GM08714 (cell line): ENCODE measurements at regions not wholly inside any gene's neighbourhood (a gene's known extent, or its start where the extent isn't known, plus 50 kb on each side); places are given as distances from the start of the nearest gene placed in this dataset.
"Not testable (repeated sequence)": the region's sequence is repeated elsewhere in the genome, so short reads cannot be mapped to it uniquely, and the experiment has no call there.

Source experiments
- H3K4me3 ChIP-seq: fragments of 200-500 bp; sonication (Bioruptor generic); 2 replicates; pipeline ENCODE4 v1.5.1; 2014; ENCODE audit warnings: mild to moderate bottlenecking, low read length, inconsistent platforms
- ZNF274 ChIP-seq: IDR thresholded peaks from 2 replicates; pipeline ENCODE4 v1.6.1; 2012; ENCODE audit warnings: mild to moderate bottlenecking, low read depth, low read length

DNA sequence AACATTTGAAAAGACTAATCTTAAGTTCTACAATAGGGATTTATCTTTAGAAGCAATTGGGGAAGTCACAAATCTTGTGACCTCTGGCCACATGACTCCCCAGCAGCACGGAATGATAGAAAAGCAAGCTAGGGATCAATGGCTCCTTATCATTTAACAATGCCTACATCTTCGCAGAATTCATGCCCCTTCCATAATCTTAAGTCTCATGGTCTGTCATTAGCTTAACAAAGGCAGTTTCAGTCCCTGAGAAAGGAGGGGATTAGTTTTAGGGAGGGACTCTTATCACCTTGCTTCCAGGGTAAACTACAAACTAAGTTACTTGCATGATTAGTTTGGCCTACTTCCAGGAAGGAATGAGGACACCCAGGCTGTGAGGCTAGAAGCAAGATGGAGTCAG, 486.0 kb downstream of the RMST start:
- TF ChIP-seq ZNF274, result no peak
- H3K4me3 ChIP-seq, result no peak overlapping the region

DNA sequence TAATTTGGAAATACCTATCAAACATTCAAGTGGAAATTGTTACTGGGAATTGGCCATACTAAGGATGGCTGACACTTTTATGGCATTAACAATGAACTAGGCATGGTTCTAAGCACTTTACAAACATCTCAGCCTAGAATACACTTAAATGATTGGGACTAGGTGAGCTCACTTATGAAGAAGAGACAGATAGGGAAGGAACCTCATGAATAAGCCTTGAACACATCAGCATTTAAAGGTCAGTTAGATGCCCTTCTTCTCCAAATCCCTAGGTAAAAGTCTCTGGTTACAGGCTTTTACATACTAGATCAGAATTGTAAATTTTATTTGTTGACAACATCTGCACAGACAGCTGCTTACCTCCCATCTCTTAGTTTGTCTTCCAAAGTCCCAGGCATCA, 488.6 kb downstream of the RMST start:
- H3K4me3 ChIP-seq, result no peak overlapping the region
- TF ChIP-seq ZNF274, result no peak

GRCh38 chr12:97951717-97952116, 489.1 kb downstream of the RMST start:
- no peak for TF ChIP-seq ZNF274
- no peak overlapping the region for H3K4me3 ChIP-seq

DNA sequence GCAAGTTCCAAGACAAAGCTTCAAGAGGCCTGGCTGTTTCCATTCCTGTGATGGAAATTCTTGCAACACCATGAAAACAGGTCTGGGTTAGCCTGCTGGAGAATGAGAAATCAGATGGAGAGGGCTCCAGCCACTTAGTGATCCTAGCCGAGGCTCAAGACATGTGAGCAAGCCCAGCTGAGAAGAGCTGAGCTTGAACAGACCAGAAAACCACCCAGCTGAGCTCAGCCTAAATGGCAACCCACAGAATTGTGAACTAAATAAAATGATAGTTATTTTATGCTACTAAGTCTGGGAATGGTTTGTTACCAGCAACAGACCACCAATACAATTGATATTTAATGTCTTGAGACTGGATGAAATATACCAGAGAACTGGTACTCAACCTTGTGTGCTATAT, 494.5 kb downstream of the RMST start:
- TF ChIP-seq ZNF274, result no peak
- H3K4me3 ChIP-seq, result no peak overlapping the region

DNA sequence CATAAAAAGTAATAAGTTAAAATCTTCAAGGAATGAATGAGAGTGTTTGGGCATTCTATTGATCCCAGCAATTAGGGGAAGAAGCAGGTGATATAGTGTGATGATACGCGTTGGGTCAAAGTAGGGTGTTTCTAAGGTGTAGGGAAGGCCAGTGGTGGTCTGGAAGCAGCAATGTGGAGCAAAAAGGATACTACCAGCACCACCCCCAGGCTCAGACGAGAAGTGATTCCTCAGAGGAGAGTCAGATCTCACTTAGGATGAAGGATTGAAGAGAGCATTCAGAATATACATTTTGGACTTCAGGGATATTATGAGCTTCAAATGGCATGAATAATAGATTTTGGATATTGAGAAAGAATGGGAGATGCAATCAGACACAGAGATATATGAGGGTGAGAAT, 497.6 kb downstream of the RMST start:
- no peak for TF ChIP-seq ZNF274

GRCh38 chr12:97960741-97961608, 498.4 kb downstream of the RMST start:
- no peak overlapping the region for H3K4me3 ChIP-seq
- TF ChIP-seq ZNF274, result no peak

More for the DNA sequence above, 497.6 kb downstream of the RMST start:
- H3K4me3 ChIP-seq, result no peak overlapping the region

DNA sequence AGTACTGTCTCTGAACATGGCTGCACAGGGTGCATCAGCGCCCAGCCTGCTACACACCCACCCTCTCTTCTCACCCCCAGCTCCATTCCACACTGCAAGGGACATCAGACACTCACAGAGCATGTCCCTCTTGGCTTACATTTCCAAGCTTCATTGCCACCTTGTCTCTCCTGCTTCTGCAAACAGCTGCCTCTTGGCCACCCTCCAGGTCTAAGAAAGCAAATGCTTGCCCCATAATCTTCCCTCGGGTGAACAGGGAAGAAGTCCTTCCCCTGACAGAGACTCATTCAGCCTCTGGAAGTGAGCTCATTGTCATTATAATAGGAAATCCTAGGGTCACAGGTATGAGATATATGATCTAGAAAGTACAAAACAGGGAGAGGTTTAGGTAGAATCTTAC, 505.2 kb downstream of the RMST start:
- H3K4me3 ChIP-seq, result no peak overlapping the region
- TF ChIP-seq ZNF274, result no peak

DNA sequence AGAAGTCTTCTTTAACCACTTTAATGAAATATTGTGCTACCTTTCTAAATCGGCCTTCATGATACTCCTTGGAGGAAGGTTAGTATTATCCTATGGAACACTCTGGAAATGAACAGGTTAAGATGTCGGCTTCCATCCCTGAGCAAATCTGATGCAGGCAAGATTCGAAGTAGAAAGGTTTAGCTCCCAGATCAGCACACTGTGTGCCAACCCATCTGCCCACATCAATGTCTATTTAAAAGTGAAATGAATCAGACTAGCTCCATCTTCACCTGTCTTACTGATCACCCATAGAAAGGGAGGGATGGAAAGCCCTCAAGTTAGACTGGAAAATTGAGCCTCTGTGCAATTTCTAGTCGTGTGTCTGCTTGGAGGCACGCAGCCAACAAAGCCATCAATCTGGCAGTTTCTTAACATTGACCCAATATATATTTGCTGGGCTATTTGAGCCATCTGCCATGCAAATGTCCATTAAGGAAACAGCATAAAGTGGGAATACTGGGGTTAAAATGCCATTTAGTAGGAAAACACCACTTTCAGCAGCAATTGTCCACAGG, 506.1 kb downstream of the RMST start:
- TF ChIP-seq ZNF274, result no peak

DNA sequence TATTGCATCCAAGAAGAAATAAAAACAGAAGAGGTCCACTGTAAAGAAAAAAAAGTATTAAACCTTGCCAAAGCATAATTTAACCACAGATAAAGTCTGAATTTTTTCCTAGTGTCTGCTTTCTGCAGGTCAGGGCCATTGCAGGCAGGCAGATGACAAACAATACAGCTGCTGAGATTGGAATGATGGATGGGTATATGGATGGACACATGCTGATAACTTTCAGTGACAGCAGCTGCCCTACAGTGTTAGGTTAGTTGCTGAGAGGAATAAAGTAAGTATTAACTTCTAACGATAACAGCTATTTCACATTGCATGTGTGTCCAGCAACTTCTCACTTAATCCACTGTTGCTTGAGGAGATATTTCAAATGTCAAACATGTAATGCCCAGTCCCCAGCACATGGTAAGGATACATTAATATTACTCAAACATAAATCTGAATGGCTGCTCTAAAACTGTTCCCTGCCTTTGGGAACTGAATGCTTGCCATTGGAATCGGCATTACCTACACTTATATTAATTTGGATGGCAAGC, 515.3 kb downstream of the RMST start:
- H3K4me3 ChIP-seq, result no peak overlapping the region
- no peak for TF ChIP-seq ZNF274

More for the DNA sequence above, 506.1 kb downstream of the RMST start:
- H3K4me3 ChIP-seq, result no peak overlapping the region

DNA sequence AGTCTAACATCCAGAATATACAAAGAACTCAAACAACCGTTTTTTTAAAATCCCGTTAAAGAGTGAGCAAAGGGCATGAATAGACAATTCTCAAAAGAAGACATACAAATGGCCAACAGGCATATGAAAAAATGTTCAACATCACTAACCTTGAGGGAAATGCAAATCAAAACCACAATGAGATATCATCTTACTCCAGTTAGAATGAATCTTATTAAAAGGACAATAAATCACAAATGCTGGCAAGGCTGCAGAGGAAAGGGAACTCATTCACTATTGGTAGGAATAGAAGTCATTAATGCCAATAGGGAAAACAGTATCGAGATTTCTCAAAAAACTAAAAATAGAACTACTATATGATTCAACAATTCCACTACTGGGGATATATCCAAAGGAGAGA, 520.1 kb downstream of the RMST start:
- H3K4me3 ChIP-seq, result no peak overlapping the region
- no peak for TF ChIP-seq ZNF274

DNA sequence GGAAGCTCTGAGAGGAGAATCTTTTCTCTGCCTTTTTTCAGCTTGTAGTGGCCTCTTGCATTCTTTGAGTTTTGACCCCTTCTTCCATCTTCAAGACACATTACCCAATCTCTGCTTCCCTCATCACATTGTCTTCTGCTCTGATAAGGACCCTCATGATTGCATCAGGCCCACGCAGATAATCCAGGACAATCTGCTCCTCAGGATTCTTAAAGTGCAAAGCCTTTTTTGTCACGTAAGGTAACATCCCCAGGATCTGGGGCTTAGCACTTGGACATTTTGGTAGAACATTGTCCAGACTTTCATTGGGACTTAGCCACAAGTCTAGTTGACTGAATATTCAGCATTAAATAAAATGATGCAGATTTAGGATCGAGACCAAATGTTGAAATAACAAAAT, 521.2 kb downstream of the RMST start:
- no peak overlapping the region for H3K4me3 ChIP-seq
- no peak for TF ChIP-seq ZNF274

GRCh38 chr12:97984436-97984835, 521.8 kb downstream of the RMST start:
- TF ChIP-seq ZNF274, result no peak
- no peak overlapping the region for H3K4me3 ChIP-seq

DNA sequence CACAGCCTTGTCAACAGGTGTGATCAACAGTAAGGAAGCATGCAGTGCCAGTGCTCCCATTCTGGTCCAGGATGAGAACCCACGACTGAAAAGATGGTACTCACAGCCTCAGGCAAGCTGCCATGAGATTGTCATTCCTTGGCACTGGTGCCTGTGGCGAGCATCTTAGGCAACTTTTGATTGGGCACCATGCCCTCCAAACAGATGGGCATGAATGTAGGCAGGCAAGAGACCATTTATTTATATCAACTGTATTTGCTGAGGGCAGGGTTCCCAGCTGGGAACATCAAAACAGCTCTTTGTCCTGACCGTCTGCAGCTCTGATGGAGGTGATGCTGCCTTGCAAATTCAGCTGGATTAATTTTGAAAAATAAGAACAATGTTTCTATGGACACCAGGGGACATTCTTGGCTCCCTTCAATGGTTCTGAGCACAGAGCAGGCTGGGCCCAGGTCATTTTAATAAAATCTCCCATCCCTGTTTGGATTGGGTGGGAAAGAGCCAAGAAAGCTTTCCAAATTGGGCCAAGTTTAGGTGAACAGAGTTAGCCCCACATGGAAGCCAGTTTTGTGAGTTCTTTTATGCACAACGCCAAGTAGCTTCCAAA, 522.5 kb downstream of the RMST start:
- no peak for TF ChIP-seq ZNF274
- H3K4me3 ChIP-seq, result no peak overlapping the region

GRCh38 chr12:97985834-97986233, 523.2 kb downstream of the RMST start:
- TF ChIP-seq ZNF274, result no peak
- no peak overlapping the region for H3K4me3 ChIP-seq

DNA sequence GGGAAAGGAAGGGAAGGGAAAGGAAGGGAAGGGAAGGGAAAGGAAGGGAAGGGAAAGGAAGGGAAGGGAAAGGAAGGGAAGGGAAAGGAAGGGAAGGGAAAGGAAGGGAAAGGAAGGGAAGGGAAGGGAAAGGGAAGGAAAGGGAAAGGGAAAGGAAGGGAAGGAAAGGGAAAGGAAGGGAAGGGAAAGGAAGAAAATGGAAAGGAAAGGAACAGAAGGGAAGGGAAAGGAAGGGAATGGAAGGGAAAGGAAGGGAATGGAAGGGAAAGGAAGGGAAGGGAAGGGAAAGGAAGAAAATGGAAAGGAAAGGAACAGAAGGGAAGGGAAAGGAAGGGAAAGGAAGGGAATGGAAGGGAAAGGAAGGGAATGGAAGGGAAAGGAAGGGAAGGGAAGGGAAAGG, 526.0 kb downstream of the RMST start:
- not testable (repeated sequence) for H3K4me3 ChIP-seq

DNA sequence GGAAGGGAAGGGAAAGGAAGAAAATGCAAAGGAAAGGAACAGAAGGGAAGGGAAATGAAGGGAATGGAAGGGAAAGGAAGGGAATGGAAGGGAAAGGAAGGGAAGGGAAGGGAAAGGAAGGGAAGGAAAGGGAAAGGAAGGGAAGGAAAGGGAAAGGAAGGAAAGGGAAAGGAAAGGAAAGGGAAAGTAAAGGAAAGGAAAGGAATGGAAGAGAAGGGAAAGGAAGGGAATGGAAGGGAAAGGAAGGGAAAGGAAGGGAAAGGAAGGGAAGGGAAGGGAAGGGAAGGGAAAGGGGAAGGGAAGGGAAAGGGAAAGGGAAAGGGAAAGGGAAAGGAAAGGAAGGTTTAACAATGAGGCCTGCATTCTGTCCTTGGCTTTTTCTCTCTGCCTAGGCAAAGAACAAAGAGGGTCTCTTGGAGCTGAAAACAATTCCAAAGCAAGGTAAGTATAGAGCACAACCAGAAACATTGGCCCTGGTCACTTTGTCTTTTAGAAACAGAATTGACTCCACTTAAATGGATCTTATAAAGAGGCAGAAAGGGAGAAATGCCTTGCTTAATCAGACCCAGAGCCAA, 525.9 kb upstream of the TMPO start:
- no peak overlapping the region for H3K4me3 ChIP-seq
- no peak for TF ChIP-seq ZNF274
